GM12878 (cell line): ENCODE measurements at regions not wholly inside any gene's neighbourhood (a gene's known extent, or its start where the extent isn't known, plus 50 kb on each side); places are given as distances from the start of the nearest gene placed in this dataset.

ENCODE experiments used
- ATAC-seq: fragments of 200-7000 bp; cut with Tn5 transposase; 3 replicates; pipeline ENCODE4 v1.9.1; 2020; ENCODE audit warnings: mild to moderate bottlenecking, moderate library complexity
- BruUV-seq: library from RNA; stranded (reverse); fragments of 400-500 nt; replicated peaks from 2 replicates; lab custom pipeline; 2021; lab: Mats Ljungman, UMichigan
- CTCF ChIA-PET: fragments of 300-600 bp; sonication (Branson Sonifier 250); formaldehyde crosslinking; extraction: SDS; loops from one replicate; lab custom pipeline; 2021; ENCODE audit warnings: inconsistent platforms; lab: Yijun Ruan, JAX
- POLR2A ChIA-PET: fragments of 350-600 bp; formaldehyde crosslinking; extraction: SDS; loops from one replicate; lab custom pipeline; 2021; ENCODE audit warnings: inconsistent platforms; lab: Charles Lee
- RAD21 ChIA-PET: fragments of 300-600 bp; sonication (Branson Sonifier 250); formaldehyde crosslinking; loops from one replicate; lab custom pipeline; 2023; ENCODE audit warnings: antibody characterized with exemption; ENCODE audit not compliant: unreplicated experiment; lab: Charles Lee
- SMC1A ChIA-PET: fragments of 300-600 bp; sonication (Branson Sonifier 250); formaldehyde crosslinking; loops from one replicate; lab custom pipeline; 2023; ENCODE audit not compliant: unreplicated experiment, uncharacterized antibody; lab: Charles Lee
- DNase-seq: peaks from one replicate; pipeline ENCODE4 v3.0.0-alpha.2; 2011; ENCODE audit warnings: low read depth, low spot score
- FAIRE-seq: peaks from 3 replicates; lab custom pipeline; 2011; peaks lifted over from hg19 to GRCh38; lab: Jason Lieb, UNC
- H2AFZ ChIP-seq: 2 replicates; pipeline ENCODE4 v1.6.0; 2011; ENCODE audit warnings: low read depth, low read length, control low read depth; ENCODE audit not compliant: control insufficient read depth
- H3K27ac ChIP-seq: 2 replicates; pipeline ENCODE4 v1.5.1; 2011; ENCODE audit warnings: control low read depth; ENCODE audit not compliant: control insufficient read depth, insufficient read depth
- H3K27me3 ChIP-seq, 2 experiments: replicated peaks in 1 of 2; 2 replicates each; pipeline versions ENCODE4 v1.6.0 to v1.6.1; 2011; ENCODE audit warnings: low read length in 1 of 2; ENCODE audit not compliant: control insufficient read depth in 2 of 2, insufficient read depth in 2 of 2
- H3K36me3 ChIP-seq, 2 experiments: 2 replicates each; pipeline ENCODE4 v1.5.1; 2011; ENCODE audit warnings: low read length in 1 of 2; ENCODE audit not compliant: control insufficient read depth in 2 of 2, insufficient read depth in 2 of 2
- H3K4me1 ChIP-seq: 2 replicates; pipeline ENCODE4 v1.6.1; 2011; ENCODE audit warnings: mild to moderate bottlenecking, low read length, moderate library complexity, mixed read lengths; ENCODE audit not compliant: control insufficient read depth, insufficient read depth
- H3K4me2 ChIP-seq: 2 replicates; pipeline ENCODE4 v1.6.0; 2011; ENCODE audit warnings: control low read depth; ENCODE audit not compliant: control insufficient read depth, insufficient read depth
- H3K4me3 ChIP-seq: fragments of 200-600 bp; sonication (generic); 2 replicates; pipeline ENCODE4 v1.5.1; 2016
- H3K79me2 ChIP-seq: 2 replicates; pipeline ENCODE4 v1.6.0; 2011; ENCODE audit warnings: low read length; ENCODE audit not compliant: control insufficient read depth, insufficient read depth
- H3K9ac ChIP-seq: 2 replicates; pipeline ENCODE4 v1.8.0; 2011; ENCODE audit warnings: low read length, control low read depth, mixed read lengths; ENCODE audit not compliant: control insufficient read depth, insufficient read depth
- H3K9me3 ChIP-seq: replicated peaks from 3 replicates; pipeline ENCODE4 v1.5.1; 2011; ENCODE audit warnings: mild to moderate bottlenecking, low read length; ENCODE audit not compliant: control insufficient read depth, insufficient read depth
- H4K20me1 ChIP-seq: 2 replicates; pipeline ENCODE4 v1.6.0; 2011; ENCODE audit not compliant: control insufficient read depth, insufficient read depth
- BACH1 ChIP-seq: fragments of 450-650 bp; IDR thresholded peaks from 2 replicates; pipeline ENCODE4 v1.6.1; 2017; ENCODE audit warnings: mild to moderate bottlenecking, borderline replicate concordance
- CREB1 ChIP-seq: IDR thresholded peaks from 2 replicates; pipeline ENCODE4 v1.6.1; 2012; ENCODE audit warnings: low read depth, mild to moderate bottlenecking, inconsistent platforms
- CREM ChIP-seq: IDR thresholded peaks from 2 replicates; pipeline ENCODE4 v1.6.1; 2014; ENCODE audit warnings: antibody characterized with exemption, low read depth
- MEF2A ChIP-seq: IDR thresholded peaks from 2 replicates; pipeline ENCODE4 v1.6.1; 2011; ENCODE audit warnings: low read depth, mild to moderate bottlenecking, low read length, moderate library complexity; ENCODE audit not compliant: insufficient read depth
- SMAD1 ChIP-seq: fragments of 450-650 bp; IDR thresholded peaks from 2 replicates; pipeline ENCODE4 v1.6.1; 2018; ENCODE audit warnings: mild to moderate bottlenecking, low read depth; ENCODE audit not compliant: partially characterized antibody
- SMAD5 ChIP-seq: IDR thresholded peaks from 2 replicates; pipeline ENCODE4 v1.6.1; 2016; ENCODE audit warnings: antibody characterized with exemption, low read depth
- whole genome bisulfite sequencing: methylation state at CpG from one replicate; pipeline ENCODE4 v1.1.6; 2016; ENCODE audit warnings: low lambda C conversion rate; ENCODE audit not compliant: insufficient replicate concordance, insufficient coverage; ENCODE audit errors: missing lambda C conversion rate; 5-methylcytosine and 5-hydroxymethylcytosine counted together
- in situ Hi-C: fragments of 300-500 bp; cut with MboI; formaldehyde crosslinking; loops from 9 replicates; pipeline ENCODE4 v1.14.3; 2018; ENCODE audit warnings: mixed read lengths
- intact Hi-C: fragments of 100-400 bp; cut with micrococcal nuclease; formaldehyde crosslinking; loops from one replicate; pipeline ENCODE4 v1.14.2; 2022; ENCODE audit not compliant: unreplicated experiment
- TF ChIP-seq, protein P1 (sequence below): IDR thresholded peaks from 2 replicates; pipeline ENCODE4 v1.6.1; 2012; ENCODE audit warnings: mild to moderate bottlenecking, low read depth, low read length

DNA sequence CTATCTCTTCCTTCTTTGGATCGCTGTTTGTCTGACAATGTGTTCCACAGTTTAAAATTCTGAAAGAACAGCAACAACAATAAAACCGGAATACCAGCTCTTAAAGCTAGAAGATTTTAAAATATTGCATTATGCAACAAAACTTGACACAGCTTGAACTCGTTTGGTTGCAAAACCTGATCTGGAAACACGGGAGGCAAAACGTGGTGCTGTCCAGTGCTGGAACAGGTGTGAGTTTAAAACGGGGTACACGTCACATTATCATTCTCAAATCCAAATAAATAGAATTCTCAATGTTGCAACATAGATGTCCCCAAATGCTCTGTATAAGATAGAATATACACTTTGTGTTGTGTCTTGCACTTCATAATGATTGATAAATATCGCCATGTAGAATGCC, 110.9 kb upstream of the LYSMD4 start:
- H3K4me2 ChIP-seq: no peak overlapping the region
- H3K4me3 ChIP-seq: no peak overlapping the region
- H3K27ac ChIP-seq: no peak overlapping the region
- no peak for FAIRE-seq
- H3K27me3 ChIP-seq: no peaks in the 10 kb centered on the region
- no peaks in the 10 kb centered on the region for H3K79me2 ChIP-seq
- TF ChIP-seq SMAD1 (no peak), CREB1 (no peak), BACH1 (no peak), MEF2A (no peak), CREM (no peak), SMAD5 (no peak)
- TF ChIP-seq, protein P1, sequence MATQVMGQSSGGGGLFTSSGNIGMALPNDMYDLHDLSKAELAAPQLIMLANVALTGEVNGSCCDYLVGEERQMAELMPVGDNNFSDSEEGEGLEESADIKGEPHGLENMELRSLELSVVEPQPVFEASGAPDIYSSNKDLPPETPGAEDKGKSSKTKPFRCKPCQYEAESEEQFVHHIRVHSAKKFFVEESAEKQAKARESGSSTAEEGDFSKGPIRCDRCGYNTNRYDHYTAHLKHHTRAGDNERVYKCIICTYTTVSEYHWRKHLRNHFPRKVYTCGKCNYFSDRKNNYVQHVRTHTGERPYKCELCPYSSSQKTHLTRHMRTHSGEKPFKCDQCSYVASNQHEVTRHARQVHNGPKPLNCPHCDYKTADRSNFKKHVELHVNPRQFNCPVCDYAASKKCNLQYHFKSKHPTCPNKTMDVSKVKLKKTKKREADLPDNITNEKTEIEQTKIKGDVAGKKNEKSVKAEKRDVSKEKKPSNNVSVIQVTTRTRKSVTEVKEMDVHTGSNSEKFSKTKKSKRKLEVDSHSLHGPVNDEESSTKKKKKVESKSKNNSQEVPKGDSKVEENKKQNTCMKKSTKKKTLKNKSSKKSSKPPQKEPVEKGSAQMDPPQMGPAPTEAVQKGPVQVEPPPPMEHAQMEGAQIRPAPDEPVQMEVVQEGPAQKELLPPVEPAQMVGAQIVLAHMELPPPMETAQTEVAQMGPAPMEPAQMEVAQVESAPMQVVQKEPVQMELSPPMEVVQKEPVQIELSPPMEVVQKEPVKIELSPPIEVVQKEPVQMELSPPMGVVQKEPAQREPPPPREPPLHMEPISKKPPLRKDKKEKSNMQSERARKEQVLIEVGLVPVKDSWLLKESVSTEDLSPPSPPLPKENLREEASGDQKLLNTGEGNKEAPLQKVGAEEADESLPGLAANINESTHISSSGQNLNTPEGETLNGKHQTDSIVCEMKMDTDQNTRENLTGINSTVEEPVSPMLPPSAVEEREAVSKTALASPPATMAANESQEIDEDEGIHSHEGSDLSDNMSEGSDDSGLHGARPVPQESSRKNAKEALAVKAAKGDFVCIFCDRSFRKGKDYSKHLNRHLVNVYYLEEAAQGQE: peak; percentile 69; the same call in 1 of the 2 replicates
- H3K9me3 ChIP-seq: no peaks in the 10 kb centered on the region
- H3K36me3 ChIP-seq: no peaks in the 10 kb centered on the region
- intact Hi-C loops (no loop called here), in situ Hi-C loops (no loop called here)
- DNase-seq: no peak
- POLR2A ChIA-PET: interaction anchor here (0.6 kb wide), 1 partner anchor 12 kb away, joined by 3 read pairs; no protein-coding TSS in a partner anchor
- SMC1A ChIA-PET: interaction anchor here (0.9 to 2.1 kb wide), 3 partner anchors 11 to 51 kb away, joined by 3 to 6 read pairs (median 4); no protein-coding TSS in a partner anchor
- no peak for ATAC-seq
- H4K20me1 ChIP-seq: no peaks in the 10 kb centered on the region
- WGBS: 77% methylated on average over 8 of the region's 8 CpGs
- H3K4me1 ChIP-seq: no peaks in the 10 kb centered on the region
- H3K9ac ChIP-seq: no peak overlapping the region
- CTCF ChIA-PET: interaction anchor here (0.8 to 1.3 kb wide), 2 partner anchors 46 to 82 kb away, joined by 3 read pairs; no protein-coding TSS in a partner anchor
- RAD21 ChIA-PET: no interaction called here
- no peak overlapping the region for H2AFZ ChIP-seq
- no TSS peak for BruUV-seq
